CD4-positive, alpha-beta T cell treated with Interleukin-17A for 4 hours (primary cell): ENCODE measurements at regions not wholly inside any gene's neighbourhood (a gene's known extent, or its start where the extent isn't known, plus 50 kb on each side); places are given as distances from the start of the nearest gene placed in this dataset.
"Not testable (repeated sequence)": the region's sequence is repeated elsewhere in the genome, so short reads cannot be mapped to it uniquely, and the experiment has no call there.

ENCODE experiments used
- DNase-seq: peaks from one replicate; pipeline ENCODE4 v3.0.0-alpha.2; 2020; ENCODE audit warnings: mixed read lengths

DNA sequence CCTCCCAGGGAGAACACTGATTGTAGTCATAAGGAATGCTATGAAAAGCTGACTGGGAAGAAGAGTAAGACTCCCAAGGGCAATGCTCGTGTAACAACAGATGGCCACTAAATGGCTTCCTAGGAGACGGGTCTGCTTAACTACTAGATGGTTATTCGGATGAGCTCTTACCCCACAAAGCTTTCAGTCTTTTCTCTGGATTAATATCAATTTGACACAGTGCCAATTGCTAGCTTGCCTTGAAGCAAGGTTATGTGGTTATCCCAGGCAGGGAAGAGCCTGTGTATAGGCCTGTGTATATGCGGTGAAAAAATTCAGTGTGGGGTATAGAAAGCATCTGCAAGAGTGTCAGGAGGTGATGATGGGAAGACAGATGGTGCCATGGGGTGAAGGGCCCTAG, 86.4 kb upstream of the NOX3 start:
- DNase-seq = no peak

DNA sequence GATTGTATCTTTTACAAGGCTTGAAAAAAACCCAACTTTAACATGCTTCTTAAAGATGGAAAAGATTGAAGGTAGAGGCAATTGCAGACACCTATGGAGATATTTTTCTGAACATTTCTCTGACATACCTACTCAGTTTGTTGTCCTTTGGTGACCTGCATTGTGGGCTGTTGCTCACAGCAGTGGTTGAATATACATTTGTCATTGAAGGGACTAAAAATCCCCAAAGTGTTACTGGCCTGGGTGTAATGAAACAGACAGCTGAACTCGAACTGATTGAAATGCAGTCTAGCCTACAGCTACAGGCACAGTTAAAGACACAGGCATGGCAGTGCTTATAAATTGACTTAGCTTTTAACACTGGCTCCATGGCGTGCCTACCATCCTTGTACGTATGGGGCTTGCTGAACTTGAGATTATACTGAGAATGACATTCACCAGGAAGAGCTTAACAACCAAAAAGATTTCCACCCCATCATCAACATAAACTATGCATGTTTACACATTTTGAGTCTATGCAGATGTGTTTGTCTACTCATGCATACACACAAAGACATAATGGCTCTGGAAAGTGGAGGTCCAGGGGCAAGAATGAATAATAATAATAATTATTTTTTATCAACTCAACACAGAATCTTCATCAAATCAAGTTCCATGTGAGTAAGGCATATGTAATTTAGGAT, 83.2 kb upstream of the NOX3 start:
- DNase-seq = no peak

DNA sequence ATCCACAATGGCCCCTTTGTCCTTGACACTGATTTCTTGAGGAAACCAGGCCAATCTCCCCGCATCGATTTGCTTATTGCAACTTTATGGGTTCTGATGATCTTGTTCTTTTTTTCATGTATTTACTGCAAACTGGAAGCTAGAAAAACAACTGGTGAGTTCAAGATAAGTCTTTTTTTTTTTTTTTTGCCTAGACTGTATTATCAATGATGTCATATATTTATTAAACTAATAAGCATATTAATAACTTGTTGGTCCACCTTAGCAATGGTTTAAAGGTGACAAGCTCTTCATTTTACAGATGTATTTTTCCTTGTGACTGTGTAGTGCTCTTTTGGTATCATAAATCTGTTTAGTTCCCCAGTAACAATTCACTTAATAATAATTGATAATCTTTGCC, 79.0 kb upstream of the NOX3 start:
- no peak for DNase-seq

DNA sequence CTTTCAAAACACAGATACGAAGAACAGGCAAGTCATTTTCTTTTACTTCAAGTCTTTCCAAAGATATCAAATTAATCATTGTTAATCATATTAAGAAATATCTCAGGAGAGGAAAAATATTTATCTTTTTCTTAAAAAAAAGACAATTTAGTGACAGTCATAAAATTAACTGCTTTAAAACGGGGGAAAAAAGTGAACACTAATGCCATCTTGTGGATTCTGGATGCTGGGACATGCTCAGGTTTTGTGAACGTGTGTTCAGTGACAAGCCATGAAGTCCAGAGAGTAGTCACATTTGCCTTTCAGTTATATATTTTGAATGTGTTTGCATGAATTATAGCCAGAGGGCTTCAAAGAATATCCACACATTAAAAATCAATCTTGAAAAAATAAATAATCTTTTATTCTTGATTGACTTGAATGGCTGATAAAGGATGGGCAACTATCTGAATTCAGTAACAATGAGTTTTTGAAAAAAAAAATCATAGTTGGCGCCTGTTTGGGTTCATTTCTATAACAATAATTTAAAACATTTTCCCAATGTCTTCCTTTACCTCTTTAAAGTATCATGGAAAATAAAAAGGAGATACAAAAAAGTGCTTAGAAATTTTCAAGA, 74.7 kb upstream of the NOX3 start:
- peak; percentile 18 for DNase-seq

DNA sequence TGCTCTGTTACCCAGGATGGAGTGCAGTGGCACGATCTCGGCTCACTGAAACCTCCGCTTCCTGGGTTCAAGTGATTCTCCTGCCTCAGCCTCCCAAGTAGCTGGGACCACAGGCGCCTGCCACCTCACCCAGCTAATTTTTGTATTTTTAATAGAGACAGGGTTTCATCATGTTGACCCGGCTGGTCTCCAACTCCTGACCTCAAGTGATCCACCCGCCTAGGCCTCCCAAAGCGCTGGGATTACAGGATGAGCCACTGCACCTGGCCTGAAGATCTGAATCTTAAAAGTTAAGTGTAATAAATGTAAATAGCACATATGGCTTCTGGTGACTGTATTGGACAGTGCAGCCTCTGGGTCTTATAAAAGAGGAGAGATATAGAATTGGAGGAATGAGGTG, 74.2 kb upstream of the NOX3 start:
- not testable (repeated sequence) for DNase-seq

DNA sequence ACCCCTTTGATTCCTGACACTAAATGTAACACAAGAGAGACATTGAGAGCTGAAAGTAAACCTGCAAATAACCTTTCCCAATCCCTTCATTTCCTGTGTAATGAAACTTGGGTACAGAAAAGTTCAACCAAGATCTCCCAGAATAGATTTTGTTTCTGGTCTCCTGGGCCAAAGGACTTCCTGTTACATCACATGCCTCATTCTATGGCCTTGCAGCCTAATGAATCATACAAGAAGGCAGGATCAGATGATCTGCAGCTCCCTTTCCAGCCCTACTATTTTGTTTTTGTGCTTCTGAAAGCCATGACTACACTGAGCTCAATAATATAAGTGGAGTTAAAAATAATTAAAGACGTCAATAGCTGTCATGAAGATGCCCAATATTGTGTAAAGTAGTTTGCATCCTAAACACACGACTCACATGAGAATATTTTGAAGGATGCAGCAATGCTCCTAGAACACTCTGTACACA, 73.4 kb upstream of the NOX3 start:
- DNase-seq = no peak

DNA sequence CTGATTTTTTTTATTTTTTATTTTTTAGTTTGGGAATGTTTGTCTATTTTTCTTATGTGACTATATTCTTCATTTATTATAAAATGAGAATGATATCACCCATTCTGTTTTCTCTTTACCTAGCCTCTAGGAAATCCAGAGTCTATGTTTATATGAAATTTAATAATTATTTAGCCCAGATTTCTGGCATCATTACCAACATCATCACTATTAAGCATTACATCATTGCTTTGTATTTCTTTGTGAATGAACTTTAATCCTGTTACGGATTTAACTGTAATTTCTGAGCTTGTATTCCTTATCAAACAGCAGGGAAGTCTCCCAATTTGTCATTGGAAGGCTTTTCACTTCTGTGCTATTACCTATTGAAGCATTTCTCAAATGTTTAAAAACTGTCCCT, 72.7 kb upstream of the NOX3 start:
- no peak for DNase-seq

DNA sequence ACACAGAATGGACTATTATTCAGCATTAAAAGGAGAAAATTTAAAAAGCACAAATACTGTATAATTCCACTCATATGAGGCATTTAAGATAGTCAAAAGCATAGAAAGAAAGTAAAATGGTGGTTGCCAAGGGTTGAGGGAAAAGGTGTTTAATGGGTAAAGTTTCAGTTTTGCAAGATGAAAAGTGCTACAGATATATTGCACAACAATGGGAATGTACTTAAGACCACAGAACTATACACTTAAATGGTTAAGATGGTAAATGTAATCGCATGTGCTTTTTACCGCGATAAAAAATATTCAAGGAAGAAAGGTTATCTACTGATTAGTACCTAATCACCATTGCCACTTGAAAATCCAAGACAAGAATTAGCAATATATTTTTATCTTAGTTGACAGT, 71.8 kb upstream of the NOX3 start:
- no peak for DNase-seq

DNA sequence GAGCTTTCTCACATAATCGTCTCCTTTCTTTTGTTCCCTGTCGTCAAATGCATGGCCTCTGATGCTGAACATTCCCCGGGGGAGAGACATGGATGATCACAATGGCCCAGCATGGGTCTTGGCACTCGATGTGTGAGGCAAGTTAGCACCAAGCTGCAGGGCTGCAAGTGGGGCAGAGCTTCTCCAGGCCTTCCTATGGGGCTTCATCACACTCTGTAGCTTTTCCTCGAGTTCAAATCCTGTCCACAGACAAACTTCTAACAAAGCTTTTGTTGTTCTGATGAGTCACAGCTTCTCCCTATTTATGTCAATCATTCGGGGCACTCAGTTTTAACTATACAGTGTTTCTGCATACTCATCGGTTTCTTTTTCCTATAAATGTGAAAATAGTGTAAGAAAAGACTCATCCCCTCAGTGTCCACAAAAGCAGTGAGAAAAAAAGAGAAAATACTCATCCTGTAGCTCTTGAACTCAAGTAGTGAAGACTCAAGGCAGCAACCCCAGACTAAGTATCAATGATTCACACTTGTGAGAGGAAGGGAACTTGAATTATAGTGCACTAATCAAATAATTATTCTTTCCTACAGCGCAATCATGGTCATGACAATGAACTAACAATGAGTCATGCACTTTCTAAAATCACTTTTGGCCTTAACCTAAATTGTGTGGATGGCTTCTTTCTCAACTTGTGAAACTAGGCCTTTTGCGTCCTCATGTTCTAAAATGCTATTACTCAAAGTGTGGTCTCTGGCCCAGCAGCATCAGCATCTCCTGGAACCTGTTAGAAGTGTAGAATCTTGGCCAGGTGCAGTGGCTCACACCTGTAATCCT, 68.4 kb upstream of the NOX3 start:
- DNase-seq = no peak

DNA sequence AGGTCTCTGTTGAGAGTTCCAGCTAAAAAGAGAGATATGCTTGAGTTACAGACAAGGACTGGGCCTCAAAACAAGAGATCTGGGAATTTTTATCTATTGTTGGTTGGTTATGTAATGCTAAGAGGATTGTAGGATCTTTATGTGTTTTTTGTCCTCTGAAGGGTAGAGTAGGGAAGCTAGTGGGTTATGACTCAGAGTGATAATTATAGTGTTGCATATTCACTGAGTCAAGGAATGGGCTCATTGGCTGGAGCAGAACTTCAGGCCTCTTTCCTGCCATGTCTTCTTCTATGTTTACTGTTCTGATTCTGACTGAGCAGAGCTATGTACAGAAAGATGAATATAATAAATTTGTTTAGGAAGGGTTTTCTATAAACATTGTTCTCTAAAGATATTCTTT, 66.1 kb upstream of the NOX3 start:
- DNase-seq = no peak

DNA sequence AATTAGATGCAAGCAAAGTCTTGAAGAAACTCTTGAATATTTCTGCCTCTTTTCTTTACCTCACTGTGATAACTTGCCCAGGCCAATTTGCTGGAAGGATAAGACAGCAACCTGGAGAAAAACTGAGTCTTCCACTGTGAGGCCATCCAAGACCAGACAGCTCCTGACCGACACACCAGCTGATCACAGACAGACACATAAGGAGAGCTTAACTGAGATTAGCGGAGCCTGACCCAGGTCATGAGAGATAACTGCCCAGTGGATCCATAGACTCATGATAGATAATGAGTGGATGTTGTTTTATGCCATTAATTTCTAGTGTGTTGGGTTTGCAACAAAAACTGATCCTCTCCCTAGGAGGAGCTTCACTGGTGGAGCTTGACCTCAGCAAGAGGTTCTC, 64.4 kb upstream of the NOX3 start:
- no peak for DNase-seq

DNA sequence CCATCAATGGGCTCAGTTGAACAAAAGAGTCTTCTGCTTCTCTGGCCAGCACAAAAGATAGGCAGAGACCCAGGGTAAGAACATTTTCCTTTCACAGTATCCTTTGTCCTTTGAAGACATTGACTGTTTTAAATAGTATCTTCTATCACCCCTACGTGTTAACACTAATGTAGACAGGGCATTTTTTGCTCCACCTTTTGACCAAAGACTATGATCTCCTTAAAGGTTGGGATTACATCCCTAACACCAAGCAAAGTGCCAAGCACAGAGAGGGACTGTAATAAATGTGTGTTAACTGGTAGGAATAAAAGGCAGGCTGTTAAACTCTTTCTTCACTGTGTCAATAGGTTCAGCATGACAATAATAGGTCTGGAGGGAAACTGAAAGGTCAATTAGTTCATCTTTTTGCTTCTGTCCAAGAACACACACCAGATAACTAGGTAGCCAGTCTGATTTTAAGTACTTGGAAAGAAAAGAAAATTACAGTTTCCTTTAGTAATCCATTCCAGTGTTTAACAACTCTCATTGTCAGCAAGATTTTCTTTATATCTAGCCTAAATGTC, 63.6 kb upstream of the NOX3 start:
- no peak for DNase-seq

DNA sequence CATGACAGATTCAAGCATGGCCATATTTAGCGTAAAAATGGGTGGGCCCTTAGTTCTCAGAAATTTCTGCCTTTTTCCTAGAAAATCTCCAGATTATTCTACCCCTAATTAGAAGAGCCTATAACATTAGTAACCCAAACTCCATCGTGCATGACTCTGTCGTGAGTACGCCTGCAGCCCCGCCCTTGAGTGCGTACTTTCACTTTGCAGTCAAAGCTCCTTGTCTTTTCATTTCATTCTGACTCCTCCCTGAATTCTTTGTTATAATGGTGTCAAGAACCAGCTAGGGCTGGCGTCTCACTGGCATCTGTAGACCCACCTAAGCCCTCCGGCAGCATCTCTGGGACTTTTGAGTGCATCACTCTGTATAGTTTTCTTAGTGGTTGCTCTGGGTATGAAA, 61.7 kb upstream of the NOX3 start:
- no peak for DNase-seq

DNA sequence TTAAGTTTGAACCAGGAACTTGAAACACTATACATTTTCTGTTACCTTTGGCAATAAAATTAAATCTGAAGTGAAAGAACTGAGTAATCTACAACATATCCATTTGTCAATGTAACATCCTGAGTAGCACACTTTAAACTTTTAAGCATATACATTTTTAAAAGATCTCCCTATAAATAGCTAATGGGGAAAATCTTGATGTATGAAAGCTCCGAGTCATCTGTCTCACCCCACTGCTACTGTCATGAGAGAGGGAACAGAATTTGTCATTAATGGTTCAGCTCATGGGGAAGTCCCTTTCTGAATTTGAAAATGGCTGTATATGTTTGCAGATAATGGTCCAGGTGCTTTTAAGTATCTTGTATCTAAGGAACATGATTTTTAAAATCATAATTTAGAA, 55.2 kb upstream of the NOX3 start:
- DNase-seq = no peak

DNA sequence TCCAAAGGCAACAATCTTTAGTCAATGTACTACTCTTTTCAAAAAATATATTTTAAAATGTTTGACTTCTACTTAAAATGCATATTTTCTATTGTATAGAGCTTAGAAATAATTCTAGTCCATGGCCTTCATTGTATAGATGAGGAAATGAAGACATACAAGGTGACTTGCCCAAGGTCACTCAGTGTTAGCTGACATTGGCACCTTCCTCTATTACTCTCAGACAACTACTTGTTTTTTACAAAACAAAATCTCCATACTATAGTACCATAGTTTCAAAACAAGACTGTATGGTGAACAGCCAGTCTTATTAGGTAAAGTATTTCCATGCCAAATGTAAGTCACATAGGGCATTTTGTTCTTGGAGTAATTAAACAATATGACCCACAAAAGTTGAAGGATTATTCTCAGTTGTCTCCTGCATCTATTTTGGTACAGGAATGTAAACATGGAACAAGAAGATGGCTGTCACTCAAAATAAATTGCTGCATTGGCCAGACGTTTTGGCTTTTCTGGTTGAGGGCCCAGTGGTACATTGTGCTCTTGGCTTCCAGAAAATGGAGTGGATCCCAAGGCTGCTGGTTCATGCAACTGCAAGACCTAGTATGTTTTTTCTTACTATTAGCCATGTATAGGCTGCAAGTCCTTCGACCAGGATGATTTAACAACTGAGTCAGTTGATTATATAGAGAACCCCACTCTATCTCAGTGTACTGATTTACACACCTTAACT, 54.3 kb upstream of the NOX3 start:
- no peak for DNase-seq

DNA sequence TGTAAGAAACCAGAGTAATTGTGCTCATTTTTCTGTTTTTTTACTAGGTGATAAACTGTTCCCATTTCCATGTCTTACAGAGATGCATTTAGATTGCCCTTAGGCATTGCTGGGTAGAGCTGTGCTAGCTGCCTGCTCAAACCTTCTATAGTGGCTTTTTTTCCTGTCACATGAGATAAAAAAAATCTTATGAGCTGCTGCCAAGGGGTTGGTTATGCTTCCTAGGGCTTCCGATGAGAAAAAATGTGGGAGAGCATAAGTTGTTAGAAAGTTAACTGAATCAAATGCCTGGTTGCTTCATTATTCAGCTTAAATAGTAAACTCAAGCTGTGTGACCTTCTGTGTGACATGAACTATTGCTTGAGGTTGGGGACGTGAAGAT, 50.0 kb upstream of the NOX3 start:
- no peak for DNase-seq
